ENCODE measurements at regions not wholly inside any gene's neighbourhood (a gene's known extent, or its start where the extent isn't known, plus 50 kb on each side); places are given as distances from the start of the nearest gene placed in this dataset.

GRCh38 chr2:5954509-5954908 lies 262.3 kb downstream of the SOX11 start:
- TF ChIP-seq CTCF (conservative IDR thresholded peaks at IDR 0.05) (no peak), ZFX (IDR thresholded peaks at IDR 0.05) (no peak)
